ENCODE measurements at regions not wholly inside any gene's neighbourhood (a gene's known extent, or its start where the extent isn't known, plus 50 kb on each side); places are given as distances from the start of the nearest gene placed in this dataset.

DNA sequence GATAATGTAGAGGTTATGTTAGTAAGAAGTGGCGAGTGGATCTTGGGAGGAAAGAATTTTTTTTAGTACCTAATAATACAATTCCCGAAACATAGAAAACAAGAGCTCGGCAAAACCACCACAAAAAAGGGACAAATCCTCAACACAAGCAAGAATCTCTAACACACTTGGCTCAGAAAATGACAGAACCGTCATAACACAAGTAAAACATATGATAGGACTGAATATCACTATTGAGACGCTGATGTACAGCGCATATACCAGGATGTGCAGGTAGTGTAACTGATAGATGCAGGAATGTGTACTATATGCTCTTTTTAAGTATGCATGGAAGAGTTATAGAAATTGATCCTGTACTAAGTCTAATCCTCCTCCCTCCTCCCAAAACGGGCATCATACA lies 564.5 kb downstream of the BCL11B start:
- no peak for DNase-seq

DNA sequence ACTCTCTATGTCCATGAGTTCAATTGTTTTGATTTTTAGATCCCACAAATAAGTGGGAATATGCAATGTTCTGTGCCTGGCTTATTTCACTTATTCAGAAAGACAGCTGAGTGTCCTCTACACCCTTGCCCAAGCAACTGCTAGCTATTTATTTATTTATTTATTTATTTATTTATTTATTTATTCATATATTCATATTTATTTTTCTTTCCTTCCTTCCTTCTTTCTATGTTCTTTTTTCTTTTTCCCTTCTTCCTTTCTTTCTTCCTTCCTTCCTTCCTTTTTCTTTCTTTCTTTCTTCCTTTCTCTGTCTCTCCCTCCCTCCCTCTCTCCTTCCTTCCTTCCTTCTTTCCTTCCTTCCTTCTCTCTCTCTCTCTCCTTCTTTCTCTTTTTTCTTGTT lies 563.4 kb downstream of the BCL11B start:
- DNase-seq = no peak

DNA sequence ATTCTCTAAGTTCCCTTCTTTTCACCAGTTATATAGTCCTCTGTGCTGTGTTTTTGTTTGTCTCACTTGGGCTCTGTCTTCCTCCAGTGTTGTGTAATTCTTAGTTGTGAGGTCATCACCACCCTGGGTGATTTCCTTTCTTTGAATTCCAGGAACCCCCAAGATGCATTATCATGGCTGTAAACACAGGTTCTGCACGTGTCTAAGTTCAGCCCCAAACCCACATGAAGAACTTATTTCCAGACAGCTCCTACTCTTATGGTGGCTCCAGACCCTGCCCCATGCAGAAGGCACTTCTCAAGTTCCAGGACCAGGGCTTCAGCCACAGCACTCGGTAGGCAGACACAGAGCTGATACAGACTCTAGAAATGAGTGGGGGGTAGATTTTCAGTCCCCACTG lies 560.5 kb downstream of the BCL11B start:
- DNase-seq = no peak

DNA sequence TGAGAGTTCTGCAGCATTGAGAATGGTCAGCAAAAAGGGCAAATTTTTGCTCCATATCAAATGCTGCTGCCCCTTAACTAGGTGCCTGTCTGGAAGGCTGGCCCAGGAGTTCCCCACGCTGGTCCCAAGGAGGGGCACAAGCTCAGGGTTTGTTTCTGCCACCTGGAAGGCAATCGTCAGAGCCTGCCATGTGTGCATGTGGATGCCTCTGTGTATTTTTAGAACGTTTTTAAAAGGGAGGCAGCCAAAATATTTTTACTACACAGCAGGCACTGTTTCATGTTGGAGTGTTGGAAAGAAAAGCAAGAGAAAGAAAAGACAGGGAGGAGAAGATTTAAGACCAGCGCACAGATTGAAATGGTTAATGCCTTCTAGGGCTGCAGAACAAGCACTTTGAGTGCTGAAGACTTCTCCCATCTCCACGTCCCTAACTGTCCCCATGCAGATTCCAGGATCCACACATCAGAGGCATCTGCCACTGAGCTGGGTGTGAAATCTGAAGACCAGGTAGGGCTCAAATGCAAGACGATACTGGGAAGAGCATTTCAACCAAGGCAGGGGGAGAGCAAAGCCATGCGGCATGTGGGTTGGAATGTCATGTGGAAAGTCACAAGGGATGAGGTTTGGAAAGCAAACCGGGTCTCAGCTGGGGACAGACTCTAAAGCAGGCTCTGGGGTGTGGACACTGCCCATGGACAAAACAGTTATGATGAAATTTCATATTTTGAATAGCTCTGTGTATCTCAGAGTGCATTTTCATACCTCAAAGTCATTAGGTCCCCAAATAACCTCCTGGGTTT lies 557.2 kb downstream of the BCL11B start:
- DNase-seq = no peak

DNA sequence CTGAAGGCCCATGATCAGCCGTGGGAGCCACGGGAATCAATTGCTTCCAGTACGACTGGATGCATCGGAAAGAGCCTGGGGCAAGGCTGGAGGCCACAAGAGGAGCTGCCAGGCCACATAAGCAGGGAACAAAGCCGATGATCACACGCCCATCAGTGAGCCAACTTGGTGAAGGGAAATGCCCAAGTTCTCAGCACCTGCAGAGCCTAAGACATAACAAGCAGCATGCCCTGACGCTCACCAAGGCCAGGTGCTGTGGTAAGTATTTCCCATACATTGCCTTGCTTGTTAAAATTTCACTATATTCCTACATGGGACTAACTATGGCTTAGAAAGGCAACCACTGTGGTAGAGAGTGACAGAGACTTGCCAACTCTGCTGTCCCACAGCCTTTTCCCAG lies 555.9 kb downstream of the BCL11B start:
- no peak for DNase-seq

DNA sequence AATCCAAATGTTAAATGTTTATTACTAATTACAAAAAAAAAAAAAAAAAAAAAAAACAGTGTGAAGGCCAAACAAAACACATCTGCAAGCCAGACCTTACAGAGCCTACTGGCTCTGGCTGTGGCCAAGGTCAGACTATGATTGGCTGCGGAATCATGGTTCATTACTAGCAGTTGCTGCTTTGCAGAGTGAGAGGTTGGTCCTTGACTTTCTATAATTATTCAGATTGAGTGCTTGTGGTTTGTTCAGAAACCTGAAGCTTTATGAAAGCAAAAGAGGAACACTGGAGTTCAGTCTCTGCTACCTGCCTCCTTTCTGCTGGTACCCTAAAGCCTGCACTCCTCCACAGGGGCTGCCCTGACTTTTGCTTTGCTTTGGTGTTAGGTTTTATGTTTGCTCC lies 550.9 kb downstream of the BCL11B start:
- DNase-seq = no peak

DNA sequence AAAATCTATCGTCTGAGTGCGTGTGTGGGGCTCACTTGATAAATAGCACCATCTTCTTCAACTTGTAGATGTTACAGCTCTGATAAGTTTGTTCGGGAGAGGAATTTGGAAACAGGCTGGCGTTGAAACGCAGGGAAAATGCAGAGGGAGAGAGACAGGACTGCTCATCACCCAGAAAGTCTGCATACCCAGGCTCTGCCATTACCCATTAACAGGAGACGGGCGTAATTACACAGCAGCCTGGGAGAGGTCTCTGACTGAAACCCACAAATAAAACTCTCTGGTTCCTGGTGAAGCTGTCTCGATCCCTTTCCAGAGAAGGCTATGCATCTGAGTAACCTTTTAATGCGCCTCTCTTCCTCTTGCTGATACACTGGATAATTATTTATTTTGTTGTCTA lies 547.3 kb downstream of the BCL11B start:
- DNase-seq = no peak

DNA sequence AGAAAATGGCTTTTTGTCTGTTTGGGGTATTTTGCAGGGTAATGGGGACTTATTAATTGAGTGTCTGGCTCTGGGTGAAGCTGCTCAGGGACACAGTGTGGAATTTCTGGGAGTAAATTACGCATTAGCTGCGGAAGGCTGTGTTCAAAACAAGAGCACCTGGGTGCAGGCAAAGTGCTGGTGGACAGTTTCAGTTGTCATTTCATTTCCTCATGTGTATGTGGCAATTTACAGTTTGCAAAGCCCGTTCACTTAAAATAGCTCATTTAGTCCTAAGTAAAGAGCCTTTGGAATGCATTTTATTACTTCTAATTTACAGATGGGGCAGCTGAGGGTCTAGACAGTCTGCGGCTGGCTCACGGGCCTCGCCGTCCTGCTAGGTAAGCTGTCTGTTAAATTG lies 546.8 kb downstream of the BCL11B start:
- no peak for DNase-seq

DNA sequence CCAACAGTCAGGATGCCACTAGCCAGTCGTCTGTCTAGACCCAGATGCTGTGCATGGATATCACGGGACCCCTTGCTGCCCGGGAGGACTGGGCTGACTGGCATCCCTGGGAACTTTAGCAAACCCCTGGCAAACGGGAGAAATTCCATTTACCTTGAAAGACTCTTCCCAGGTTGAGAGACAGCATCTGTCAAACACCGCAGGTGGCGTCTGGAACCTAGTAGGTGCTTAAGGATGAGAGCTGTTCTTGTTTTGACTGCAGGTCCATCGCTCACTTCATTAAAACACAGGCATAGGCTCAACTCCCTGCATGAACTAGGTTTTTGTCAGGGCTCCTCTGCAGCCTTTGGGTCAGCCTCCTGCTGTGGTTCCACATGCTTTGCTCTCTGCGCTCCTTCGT lies 546.3 kb downstream of the BCL11B start:
- DNase-seq = no peak

DNA sequence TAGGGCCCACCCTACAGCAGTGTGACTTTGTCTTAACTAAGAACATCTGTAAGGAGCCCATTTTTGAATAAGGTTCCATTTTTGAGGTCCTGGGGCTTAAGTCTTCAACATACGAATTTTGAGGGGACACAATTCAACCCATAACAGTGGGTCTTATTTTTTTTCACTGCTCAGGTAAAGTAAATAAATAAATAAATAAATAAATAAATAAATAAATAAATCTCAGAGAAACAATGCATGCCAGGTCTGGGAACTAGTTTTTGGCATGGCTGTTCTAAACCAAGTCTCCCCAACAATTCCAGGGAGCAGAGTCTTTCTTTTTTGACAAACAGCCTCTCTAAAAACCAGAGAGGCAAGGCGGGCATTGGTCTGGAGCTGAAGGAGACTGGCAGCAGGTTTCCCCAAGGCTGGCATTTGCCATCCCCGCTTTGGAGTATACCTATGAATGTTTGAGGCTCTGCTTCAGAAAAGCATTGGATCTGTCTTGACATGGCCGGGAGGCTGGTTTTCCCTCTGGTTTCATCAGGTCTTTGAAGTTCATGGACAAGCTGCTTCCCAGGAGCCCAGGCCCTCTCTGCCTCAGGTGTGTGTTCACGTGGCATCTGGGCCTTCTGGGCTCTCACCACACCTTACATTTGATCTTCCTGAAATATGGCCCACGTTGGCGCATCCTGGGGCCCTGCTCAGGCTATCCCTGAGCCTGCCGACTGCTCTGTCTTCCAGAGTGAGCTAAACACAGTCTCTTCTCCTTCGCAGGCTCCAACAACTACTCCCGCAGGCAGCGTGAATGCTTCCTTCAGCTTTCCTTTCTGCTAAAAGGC lies 545.2 kb downstream of the BCL11B start:
- no peak for DNase-seq

DNA sequence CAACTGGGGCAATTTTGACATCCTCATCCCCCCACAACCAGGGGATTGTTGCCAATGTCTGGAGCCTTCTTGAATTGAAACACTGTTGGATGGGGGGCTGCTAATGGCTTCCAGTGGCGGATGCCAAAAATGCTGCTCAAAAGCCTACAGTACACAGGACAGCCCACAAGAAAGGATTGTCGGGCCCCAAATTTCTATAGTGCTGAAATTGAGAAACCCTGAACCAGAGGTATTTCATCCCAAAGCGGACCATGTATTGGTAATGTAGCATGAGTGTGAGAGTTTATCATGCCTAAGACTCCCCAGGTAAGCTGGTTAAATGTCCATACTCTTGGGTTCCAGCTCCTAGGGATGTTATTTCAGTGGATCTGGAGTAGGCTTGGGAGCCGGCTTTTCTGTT lies 544.0 kb downstream of the BCL11B start:
- DNase-seq = no peak

DNA sequence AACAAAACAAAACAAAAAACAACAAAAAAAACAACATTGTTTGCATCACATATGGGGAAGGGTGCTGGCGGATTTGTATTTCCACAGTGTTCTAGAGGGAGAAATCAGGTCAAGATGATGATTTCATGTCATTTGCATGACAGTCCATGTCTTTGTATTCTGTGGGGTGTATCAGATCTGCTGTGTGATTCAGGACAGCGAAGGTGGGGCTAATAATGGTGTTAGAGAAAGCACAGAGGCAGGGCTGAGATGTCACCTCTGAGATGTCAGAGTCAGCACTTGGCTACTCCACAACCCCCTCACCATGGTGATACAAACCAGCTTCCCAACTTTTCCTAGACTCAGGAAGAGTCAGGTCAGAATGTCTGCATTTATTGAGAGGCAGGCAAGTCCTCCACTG lies 543.2 kb downstream of the BCL11B start:
- no peak for DNase-seq

DNA sequence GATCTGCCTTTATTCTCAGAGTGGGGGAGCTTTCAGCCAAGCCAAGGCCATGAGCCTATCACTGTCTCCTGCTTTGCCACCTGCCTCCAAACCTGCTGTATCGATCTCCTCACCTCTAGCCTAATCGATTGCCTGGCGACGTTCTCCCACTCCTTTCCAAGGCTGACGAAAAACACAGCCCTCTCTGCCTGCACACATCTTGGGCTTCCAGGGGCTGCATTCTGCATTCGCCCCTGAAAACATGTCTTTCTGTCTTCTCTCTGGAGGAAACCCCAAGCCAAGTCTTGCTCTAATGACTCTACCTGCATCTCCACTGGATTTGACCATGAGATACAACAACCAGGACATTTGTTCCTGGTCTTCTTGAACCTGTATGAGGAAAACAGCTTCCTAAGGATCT lies 540.7 kb downstream of the BCL11B start:
- no peak for DNase-seq

DNA sequence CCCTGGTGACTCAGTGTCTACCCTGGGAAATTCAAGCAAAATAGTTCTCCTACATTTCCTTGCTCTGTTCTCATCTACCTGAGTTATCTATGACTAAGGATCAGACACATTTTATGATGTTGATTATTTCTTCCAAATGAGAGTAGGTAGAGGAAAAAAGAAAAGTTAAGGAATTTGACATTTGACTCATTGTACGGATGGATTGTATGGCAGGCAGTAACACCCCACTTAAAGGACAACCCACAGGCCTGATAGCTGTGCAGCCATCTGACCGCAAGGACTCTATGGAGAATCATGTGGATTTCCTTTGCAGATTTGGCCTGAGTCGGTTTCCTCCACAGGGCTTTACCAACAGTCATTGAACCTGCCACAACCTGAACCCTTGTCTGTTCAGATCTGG lies 540.3 kb downstream of the BCL11B start:
- DNase-seq = no peak

DNA sequence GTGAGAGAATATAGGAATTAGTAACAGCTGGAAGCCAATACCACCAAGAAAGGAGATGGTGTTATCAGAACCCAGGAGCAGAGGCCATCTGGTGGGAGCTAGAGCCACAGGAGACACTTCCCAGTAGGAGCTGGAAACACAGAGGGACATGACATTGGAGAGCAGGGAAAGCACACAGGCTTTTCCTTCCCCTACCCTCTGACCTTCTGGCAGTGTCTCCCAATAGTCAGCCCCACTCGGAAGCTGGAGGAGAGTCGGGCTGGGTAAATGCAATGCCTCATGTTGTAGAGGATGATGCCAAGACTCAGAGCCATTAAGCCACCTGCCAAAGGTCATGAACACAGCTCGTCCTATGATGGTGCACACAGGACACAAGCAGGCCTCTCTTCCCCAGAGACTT lies 538.5 kb downstream of the BCL11B start:
- no peak for DNase-seq

DNA sequence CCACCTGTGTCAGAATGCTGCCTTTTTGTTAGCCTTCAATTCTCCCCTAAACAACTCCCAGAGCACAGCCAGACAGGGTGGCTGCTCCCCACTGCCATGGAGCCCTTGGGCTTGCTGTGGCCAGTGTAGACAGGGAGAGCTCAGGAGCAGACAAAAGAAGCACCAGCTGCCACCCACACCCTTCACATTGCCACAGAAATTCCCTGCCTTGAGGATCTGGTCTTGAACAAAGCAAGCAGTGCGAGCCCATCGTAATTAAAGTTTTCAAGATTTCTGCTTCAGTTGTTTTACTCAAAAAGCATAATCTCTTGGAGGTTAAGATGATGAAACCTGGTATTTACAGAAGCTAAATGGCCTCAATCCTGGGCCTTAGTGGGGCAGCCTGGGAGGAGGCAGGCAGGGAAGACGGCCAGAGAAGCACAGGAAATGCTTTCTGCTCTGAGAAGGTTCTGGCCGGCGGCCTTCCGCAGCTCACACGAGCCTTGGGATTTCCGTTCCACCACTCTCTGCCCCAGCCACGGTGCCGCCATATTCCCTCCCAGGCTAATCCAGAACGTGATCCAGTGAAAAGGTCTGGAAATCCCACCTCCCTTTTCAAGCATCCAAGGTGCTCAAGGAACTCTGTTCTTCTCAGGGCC lies 535.2 kb downstream of the BCL11B start:
- DNase-seq = no peak

DNA sequence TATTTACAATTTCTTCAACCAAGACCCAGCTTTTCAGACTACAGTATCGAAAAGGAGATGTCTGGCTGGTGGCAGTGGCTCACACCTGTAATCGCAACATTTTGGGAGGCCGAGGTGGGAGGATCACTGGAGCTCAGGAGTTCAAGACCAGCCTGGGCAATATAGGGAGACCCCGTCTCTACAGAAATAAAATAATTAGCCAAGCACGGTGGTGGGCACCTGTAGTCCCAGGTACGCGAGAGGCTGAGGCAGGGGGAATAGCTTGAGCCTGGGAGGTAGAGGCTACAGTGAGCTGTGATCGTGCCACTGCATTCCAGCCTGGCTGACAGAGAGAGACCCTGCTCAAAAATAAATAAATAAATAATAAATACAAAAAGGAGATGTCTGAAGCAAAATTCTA lies 530.5 kb downstream of the BCL11B start:
- DNase-seq = no peak

DNA sequence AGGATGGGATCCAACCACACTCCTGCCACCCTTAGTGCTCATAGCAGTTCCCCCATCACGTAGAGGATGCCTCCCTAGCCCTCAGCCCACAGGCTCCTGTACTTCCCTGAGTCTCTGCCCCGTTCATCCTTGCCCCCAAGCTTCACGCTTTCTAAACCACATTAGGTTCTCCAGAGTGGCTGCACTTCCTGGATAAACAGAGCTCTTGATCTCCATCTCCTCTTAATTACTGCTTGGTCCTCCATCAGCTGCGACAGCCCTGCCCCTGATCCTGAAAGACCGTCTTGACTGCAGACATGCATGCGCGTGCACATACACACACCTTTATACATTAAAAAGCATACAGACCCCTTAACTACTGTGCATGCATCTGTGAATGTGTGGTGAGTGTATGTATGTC lies 530.0 kb downstream of the BCL11B start:
- no peak for DNase-seq

DNA sequence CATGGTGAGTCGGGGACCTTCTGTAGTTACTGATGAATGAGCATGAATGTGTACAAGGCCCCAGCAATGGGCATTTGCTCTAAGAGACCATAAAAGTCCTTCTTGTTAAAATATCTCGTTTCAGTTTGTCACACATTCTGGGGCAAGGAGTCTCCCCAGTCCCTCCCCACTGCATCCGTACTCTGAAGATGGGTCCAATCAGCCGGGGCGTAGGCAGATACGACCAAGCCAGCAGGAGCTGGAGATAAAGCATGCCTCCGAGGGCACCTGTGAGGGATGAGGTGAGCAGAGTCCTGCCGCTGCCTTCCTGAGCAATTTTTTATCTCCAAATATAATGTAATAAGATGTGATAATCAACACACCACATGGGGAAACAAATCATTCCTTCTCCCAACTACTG lies 528.5 kb downstream of the BCL11B start:
- DNase-seq = no peak

DNA sequence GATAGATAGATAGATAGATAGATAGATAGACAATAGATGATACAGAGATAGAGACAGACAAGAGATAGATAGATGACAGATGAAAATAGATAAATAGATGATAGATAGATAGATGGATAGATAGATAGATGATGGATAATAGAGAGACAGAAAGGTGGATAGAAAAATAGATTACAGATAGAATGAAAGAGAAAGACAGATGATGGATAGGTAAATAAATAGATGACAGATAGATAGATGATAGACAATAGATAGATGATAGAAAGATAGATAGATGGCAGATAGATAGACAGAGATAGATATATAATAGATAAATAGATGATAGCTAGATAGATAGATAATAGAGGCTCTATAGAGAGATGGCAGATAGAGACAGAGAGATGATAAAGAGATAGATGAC lies 523.0 kb downstream of the BCL11B start:
- DNase-seq = no peak

DNA sequence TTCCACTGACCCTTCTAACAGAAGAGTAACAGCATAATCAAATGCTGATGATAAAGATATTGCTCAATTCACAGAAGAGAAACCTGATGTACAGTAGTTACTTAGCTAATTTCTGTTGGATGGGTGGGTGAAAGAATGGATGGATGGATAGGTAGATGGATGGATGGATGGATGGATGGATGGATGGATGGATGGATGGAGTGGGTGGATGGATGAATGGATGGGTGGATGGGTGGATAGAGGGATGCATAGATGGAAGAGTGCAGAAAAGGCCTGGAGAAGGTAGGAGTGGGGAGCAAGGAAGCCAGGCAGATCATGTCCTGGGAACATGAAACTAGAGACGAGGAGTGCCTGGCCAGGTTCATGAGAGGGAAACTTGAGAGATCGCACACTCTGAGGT lies 520.9 kb downstream of the BCL11B start:
- DNase-seq = no peak

DNA sequence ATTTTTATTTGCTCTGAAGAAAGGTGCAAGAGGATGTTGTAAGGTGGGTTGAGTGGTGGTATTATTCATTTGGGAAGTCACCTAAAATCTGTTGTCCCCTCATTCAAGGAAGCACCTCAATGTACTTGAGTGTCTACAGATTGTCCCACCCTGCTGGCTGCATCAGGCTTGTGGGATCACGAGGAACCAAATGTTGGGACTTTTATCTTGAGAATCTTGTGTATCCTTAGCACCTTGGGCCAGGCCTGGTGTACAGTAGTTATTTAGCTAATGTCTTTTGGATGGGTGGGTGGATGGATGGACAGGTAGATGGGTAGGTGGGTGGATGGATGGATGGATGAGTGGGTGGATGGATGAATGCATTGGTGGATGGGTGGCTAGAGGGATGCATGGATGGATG lies 519.3 kb downstream of the BCL11B start:
- no peak for DNase-seq

DNA sequence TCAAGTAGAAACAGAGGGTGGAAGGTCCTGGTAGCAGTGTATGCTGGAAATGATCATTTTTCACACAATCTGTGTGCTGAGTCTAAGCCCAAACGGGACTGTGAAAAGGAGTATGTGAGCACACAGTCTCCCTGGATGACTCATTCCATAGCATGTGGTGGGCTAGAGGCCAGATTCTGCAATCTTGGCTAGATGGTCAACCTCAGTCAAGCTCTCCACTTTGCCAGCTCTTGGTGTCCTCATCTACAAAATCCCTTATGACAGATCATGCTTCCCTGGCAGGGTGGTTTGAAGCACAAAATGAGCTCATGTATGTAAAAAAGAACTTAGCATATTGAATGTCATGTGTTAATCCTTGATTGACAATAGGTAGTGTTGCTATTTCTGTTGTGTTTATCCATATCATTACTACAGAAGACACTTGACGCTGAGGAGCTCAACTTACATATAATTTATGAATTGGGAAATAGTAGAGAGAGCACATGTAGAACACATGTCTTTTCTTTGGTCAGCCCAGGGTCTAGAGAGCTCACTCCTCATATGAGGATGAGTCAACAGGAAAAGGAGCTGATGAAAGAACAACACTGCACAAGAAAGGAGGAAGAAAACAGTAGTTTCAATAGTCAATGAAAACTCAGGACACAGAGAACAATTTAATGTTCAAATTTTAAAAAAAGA lies 517.5 kb downstream of the BCL11B start:
- no peak for DNase-seq

DNA sequence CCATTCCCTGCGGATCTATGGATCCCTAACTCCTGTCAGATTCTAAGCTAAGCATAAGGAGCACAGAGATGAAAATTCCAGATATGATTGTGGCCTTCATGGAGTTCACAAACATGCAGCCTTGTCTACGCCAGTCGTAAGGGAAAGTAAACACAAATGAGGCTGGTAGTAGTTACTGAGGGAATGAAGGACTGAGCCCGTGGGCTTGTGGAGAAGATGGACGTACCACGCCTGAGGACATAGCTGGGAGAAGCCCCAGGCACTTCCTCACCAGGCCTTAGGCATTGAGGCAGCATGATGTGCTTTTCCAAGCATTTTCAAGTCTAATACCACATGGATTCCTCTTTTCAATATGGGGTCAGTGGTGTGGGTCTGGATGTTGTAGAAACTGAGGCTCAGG lies 515.2 kb downstream of the BCL11B start:
- DNase-seq = no peak

All from NCI-H774 (cell line).